ENCODE measurements at regions not wholly inside any gene's neighbourhood (a gene's known extent, or its start where the extent isn't known, plus 50 kb on each side); places are given as distances from the start of the nearest gene placed in this dataset.
"Not testable (repeated sequence)": the region's sequence is repeated elsewhere in the genome, so short reads cannot be mapped to it uniquely, and the experiment has no call there.

DNA sequence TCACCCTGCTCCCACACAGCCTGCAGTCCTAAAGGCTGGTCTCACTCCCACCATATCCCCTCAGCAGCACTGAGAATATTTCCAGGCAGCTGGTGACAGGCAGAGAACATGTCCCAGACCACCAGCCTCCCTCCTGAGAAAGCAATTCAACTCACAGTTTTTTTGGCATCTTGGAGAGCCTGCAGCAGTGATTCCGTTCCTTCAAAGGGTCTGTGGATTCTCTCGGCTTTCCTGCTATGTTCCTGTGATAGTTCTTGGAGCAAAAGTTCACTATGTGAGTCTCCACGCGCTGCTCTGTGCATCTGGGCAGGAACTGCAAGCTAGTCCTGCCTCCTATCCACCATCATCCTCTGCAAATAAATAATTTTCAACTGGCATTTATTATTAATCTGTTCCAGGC, 448.3 kb upstream of the HSF2 start:
- no peaks in the 10 kb centered on the region for H3K4me1 Mint-ChIP-seq (ENCODE audit: unreplicated experiment)
- no peak for DNase-seq (ENCODE audit: low spot score)
- no peak overlapping the region for H3K27ac Mint-ChIP-seq (ENCODE audit: unreplicated experiment)
- H3K36me3 Mint-ChIP-seq (ENCODE audit: low read depth, unreplicated experiment) = no peaks in the 10 kb centered on the region
- no peak overlapping the region for H3K4me3 Mint-ChIP-seq (ENCODE audit: unreplicated experiment)
- H3K27me3 Mint-ChIP-seq (ENCODE audit: unreplicated experiment) = peaks cover 2% of the 10 kb centered on the region
- TF ChIP-seq, protein P1, sequence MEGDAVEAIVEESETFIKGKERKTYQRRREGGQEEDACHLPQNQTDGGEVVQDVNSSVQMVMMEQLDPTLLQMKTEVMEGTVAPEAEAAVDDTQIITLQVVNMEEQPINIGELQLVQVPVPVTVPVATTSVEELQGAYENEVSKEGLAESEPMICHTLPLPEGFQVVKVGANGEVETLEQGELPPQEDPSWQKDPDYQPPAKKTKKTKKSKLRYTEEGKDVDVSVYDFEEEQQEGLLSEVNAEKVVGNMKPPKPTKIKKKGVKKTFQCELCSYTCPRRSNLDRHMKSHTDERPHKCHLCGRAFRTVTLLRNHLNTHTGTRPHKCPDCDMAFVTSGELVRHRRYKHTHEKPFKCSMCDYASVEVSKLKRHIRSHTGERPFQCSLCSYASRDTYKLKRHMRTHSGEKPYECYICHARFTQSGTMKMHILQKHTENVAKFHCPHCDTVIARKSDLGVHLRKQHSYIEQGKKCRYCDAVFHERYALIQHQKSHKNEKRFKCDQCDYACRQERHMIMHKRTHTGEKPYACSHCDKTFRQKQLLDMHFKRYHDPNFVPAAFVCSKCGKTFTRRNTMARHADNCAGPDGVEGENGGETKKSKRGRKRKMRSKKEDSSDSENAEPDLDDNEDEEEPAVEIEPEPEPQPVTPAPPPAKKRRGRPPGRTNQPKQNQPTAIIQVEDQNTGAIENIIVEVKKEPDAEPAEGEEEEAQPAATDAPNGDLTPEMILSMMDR (IDR thresholded peaks at IDR 0.05; ENCODE audit: unreplicated experiment) = no peak
- H3K9me3 Mint-ChIP-seq (ENCODE audit: unreplicated experiment) = no peaks in the 10 kb centered on the region

- H3K4me1 Mint-ChIP-seq (ENCODE audit: unreplicated experiment) = no peaks in the 10 kb centered on the region
- no peak for DNase-seq (ENCODE audit: low spot score)
- peaks cover 2% of the 10 kb centered on the region for H3K27me3 Mint-ChIP-seq (ENCODE audit: unreplicated experiment)
- no peaks in the 10 kb centered on the region for H3K36me3 Mint-ChIP-seq (ENCODE audit: low read depth, unreplicated experiment)
- TF ChIP-seq, protein P1 (IDR thresholded peaks at IDR 0.05; ENCODE audit: unreplicated experiment) = no peak
- no peak overlapping the region for H3K27ac Mint-ChIP-seq (ENCODE audit: unreplicated experiment)
- no peaks in the 10 kb centered on the region for H3K9me3 Mint-ChIP-seq (ENCODE audit: unreplicated experiment)
- no peak overlapping the region for H3K4me3 Mint-ChIP-seq (ENCODE audit: unreplicated experiment)
Observed at GRCh38 chr6:121951918-121952379, 447.5 kb upstream of the HSF2 start.

DNA sequence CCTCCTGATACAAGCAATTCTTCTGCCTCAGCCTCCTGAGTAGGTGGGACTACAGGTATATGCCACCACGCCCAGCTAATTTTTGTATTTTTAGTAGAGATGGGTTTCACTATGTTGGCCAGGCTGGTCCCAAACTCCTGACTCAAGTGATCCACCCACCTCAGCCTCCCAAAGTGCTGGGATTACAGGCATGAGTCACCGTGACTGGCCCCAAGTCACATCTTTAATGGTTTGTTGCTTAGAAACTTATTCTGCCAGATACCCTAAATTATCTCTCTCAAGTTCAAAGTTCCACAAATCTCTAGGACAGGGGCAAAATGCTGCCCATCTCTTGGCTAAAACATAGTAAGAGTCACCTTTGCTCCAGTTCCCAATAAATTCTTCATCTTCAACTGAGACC, 444.1 kb upstream of the HSF2 start:
- H3K9me3 Mint-ChIP-seq (ENCODE audit: unreplicated experiment); H3K4me3 Mint-ChIP-seq (ENCODE audit: unreplicated experiment); DNase-seq (ENCODE audit: low spot score); H3K4me1 Mint-ChIP-seq (ENCODE audit: unreplicated experiment); H3K27me3 Mint-ChIP-seq (ENCODE audit: unreplicated experiment); H3K36me3 Mint-ChIP-seq (ENCODE audit: low read depth, unreplicated experiment); H3K27ac Mint-ChIP-seq (ENCODE audit: unreplicated experiment): not testable (repeated sequence)

GRCh38 chr6:121956782-121957181, 442.7 kb upstream of the HSF2 start:
- Mint-ChIP-seq H3K27me3 (ENCODE audit: unreplicated experiment) (no peaks in the 10 kb centered on the region), H3K27ac (ENCODE audit: unreplicated experiment) (no peak overlapping the region), H3K4me1 (ENCODE audit: unreplicated experiment) (no peaks in the 10 kb centered on the region), H3K4me3 (ENCODE audit: unreplicated experiment) (no peak overlapping the region), H3K9me3 (ENCODE audit: unreplicated experiment) (no peaks in the 10 kb centered on the region), H3K36me3 (ENCODE audit: low read depth, unreplicated experiment) (no peaks in the 10 kb centered on the region)
- TF ChIP-seq, protein P1 (IDR thresholded peaks at IDR 0.05; ENCODE audit: unreplicated experiment) = no peak
- no peak for DNase-seq (ENCODE audit: low spot score)

GRCh38 chr6:121959501-121959900, 440.0 kb upstream of the HSF2 start:
- no peak overlapping the region for H3K27ac Mint-ChIP-seq (ENCODE audit: unreplicated experiment)
- no peak for DNase-seq (ENCODE audit: low spot score)
- no peaks in the 10 kb centered on the region for H3K27me3 Mint-ChIP-seq (ENCODE audit: unreplicated experiment)
- no peaks in the 10 kb centered on the region for H3K4me1 Mint-ChIP-seq (ENCODE audit: unreplicated experiment)
- H3K4me3 Mint-ChIP-seq (ENCODE audit: unreplicated experiment) = no peak overlapping the region
- H3K9me3 Mint-ChIP-seq (ENCODE audit: unreplicated experiment) = no peaks in the 10 kb centered on the region
- TF ChIP-seq, protein P1 (IDR thresholded peaks at IDR 0.05; ENCODE audit: unreplicated experiment) = no peak
- no peaks in the 10 kb centered on the region for H3K36me3 Mint-ChIP-seq (ENCODE audit: low read depth, unreplicated experiment)
